H1 (cell line): ENCODE measurements at regions not wholly inside any gene's neighbourhood (a gene's known extent, or its start where the extent isn't known, plus 50 kb on each side); places are given as distances from the start of the nearest gene placed in this dataset.

Source experiments
- CTCF ChIA-PET: fragments of 300-600 bp; sonication (Branson Sonifier 250); formaldehyde crosslinking; loops from one replicate; lab custom pipeline; 2021; ENCODE audit not compliant: partially characterized antibody; lab: Charles Lee
- POLR2A ChIA-PET: fragments of 300-600 bp; sonication (Branson Sonifier 250); formaldehyde crosslinking; loops from one replicate; lab custom pipeline; 2021; ENCODE audit warnings: inconsistent platforms; ENCODE audit not compliant: partially characterized antibody; lab: Charles Lee
- DNase-seq, 2 experiments: peaks; one replicate each; pipeline versions ENCODE4 v3.0.0 to v3.0.0-alpha.2; 2010 to 2022; ENCODE audit warnings: low spot score in 2 of 2, low read depth in 1 of 2, mixed read lengths in 1 of 2
- FAIRE-seq: peaks from 2 replicates; lab custom pipeline; 2011; peaks lifted over from hg19 to GRCh38; lab: Jason Lieb, UNC
- H2AFZ ChIP-seq: 2 replicates; pipeline ENCODE4 v1.8.1; 2012; ENCODE audit warnings: low read length, inconsistent platforms
- H2AK5ac ChIP-seq: 2 replicates; pipeline ENCODE4 v1.6.1; 2013; ENCODE audit warnings: low read depth, low read length
- H2BK120ac ChIP-seq: replicated peaks from 2 replicates; pipeline ENCODE3; 2013; ENCODE audit warnings: low read depth, low read length, inconsistent platforms
- H2BK12ac ChIP-seq: 2 replicates; pipeline ENCODE4 v1.6.1; 2013; ENCODE audit warnings: low read depth, low read length
- H2BK15ac ChIP-seq: 2 replicates; pipeline ENCODE4 v1.6.1; 2013; ENCODE audit warnings: low read length
- H2BK20ac ChIP-seq: 2 replicates; pipeline ENCODE4 v1.6.1; 2013; ENCODE audit warnings: low read length
- H2BK5ac ChIP-seq: 2 replicates; pipeline ENCODE4 v1.6.1; 2013; ENCODE audit warnings: low read depth, low read length
- H3K14ac ChIP-seq: 2 replicates; pipeline ENCODE4 v1.6.1; 2013; ENCODE audit warnings: inconsistent platforms; ENCODE audit not compliant: insufficient read length
- H3K18ac ChIP-seq: 2 replicates; pipeline ENCODE4 v1.6.1; 2013; ENCODE audit warnings: low read length; ENCODE audit errors: extremely low read depth
- H3K23ac ChIP-seq: 2 replicates; pipeline ENCODE4 v1.6.1; 2013; ENCODE audit warnings: inconsistent platforms; ENCODE audit not compliant: insufficient read length
- H3K23me2 ChIP-seq: 2 replicates; pipeline ENCODE4 v1.6.1; 2013; ENCODE audit warnings: low read depth, low read length
- H3K27ac ChIP-seq: 2 replicates; pipeline ENCODE4 v1.6.1; 2011; ENCODE audit warnings: low read depth, low read length, inconsistent platforms
- H3K27me3 ChIP-seq, 4 experiments: replicated peaks in 1 of 4; 1 replicate in 1 of 4; 2 replicates in 3 of 4; pipeline versions ENCODE4 v1.6.1 to v1.8.1; 2011 to 2013; ENCODE audit warnings: low read length in 3 of 4, mild to moderate bottlenecking in 3 of 4, inconsistent platforms in 2 of 4, mixed read lengths in 2 of 4, moderate library complexity in 1 of 4; ENCODE audit not compliant: control insufficient read depth in 3 of 4, insufficient read depth in 3 of 4; ENCODE audit errors: extremely low read depth in 1 of 4
- H3K36me3 ChIP-seq, 4 experiments: 2 replicates each; pipeline versions ENCODE4 v1.6.1 to v1.8.1; 2011 to 2013; ENCODE audit warnings: mild to moderate bottlenecking in 4 of 4, low read length in 3 of 4, moderate library complexity in 2 of 4, control low read depth in 1 of 4, inconsistent platforms in 1 of 4; ENCODE audit not compliant: insufficient read depth in 4 of 4, control insufficient read depth in 2 of 4
- H3K4ac ChIP-seq: replicated peaks from 2 replicates; pipeline ENCODE3; 2013; ENCODE audit warnings: low read length, low read depth, mixed read lengths, inconsistent platforms; ENCODE audit not compliant: insufficient read length
- H3K4me1 ChIP-seq, 4 experiments: replicated peaks in 1 of 4; 1 replicate in 1 of 4; 2 replicates in 3 of 4; pipeline versions ENCODE4 v1.6.1 to v1.8.1; 2011 to 2013; ENCODE audit warnings: low read length in 3 of 4, inconsistent platforms in 2 of 4, mixed read lengths in 1 of 4; ENCODE audit not compliant: insufficient read depth in 4 of 4, control insufficient read depth in 3 of 4
- H3K4me2 ChIP-seq, 2 experiments: 2 replicates each; pipeline versions ENCODE4 v1.6.1 to v1.8.1; 2011 to 2013; ENCODE audit warnings: low read depth in 2 of 2, low read length in 2 of 2, control low read depth in 1 of 2, inconsistent platforms in 1 of 2, mild to moderate bottlenecking in 1 of 2; ENCODE audit not compliant: insufficient read depth in 1 of 2
- H3K4me3 ChIP-seq, 4 experiments: fragments of 200-600, 300-600 bp in 1 of 4; sonication (generic), shearing (Covaris generic), sonication (Bioruptor Twin) in 1 of 4; 2 replicates each; pipeline versions ENCODE4 v1.5.1 to v1.8.1; 2011 to 2016; ENCODE audit warnings: low read length in 4 of 4, low read depth in 3 of 4, control low read depth in 2 of 4, inconsistent platforms in 2 of 4, mild to moderate bottlenecking in 2 of 4, mixed read lengths in 1 of 4, moderate library complexity in 1 of 4; ENCODE audit not compliant: insufficient read depth in 2 of 4; ENCODE audit errors: extremely low read depth in 1 of 4
- H3K56ac ChIP-seq: replicated peaks from 2 replicates; pipeline ENCODE3; 2013; ENCODE audit warnings: low read depth, mild to moderate bottlenecking, mixed read lengths, low read length, inconsistent platforms; ENCODE audit not compliant: insufficient read length
- H3K79me1 ChIP-seq: 2 replicates; pipeline ENCODE4 v1.6.1; 2013; ENCODE audit warnings: low read depth, low read length, control low read depth
- H3K79me2 ChIP-seq, 2 experiments: 2 replicates each; pipeline versions ENCODE4 v1.6.1 to v1.8.1; 2012 to 2013; ENCODE audit warnings: low read length in 2 of 2, mild to moderate bottlenecking in 2 of 2, inconsistent platforms in 1 of 2; ENCODE audit not compliant: insufficient read depth in 2 of 2, control insufficient read depth in 1 of 2
- H3K9ac ChIP-seq, 4 experiments: replicated peaks in 1 of 4; 1 replicate in 1 of 4; 2 replicates in 3 of 4; pipeline versions ENCODE4 v1.6.1 to v1.8.1; 2011 to 2013; ENCODE audit warnings: low read depth in 3 of 4, low read length in 3 of 4, control low read depth in 2 of 4, mild to moderate bottlenecking in 2 of 4, moderate library complexity in 2 of 4, inconsistent platforms in 1 of 4; ENCODE audit errors: extremely low read depth in 1 of 4
- H3K9me3 ChIP-seq, 2 experiments: 2 replicates each; pipeline versions ENCODE4 v1.6.1 to v1.8.1; 2012 to 2013; ENCODE audit warnings: mild to moderate bottlenecking in 2 of 2, moderate library complexity in 2 of 2, control low read depth in 1 of 2, inconsistent platforms in 1 of 2, low read depth in 1 of 2, low read length in 1 of 2, mixed read lengths in 1 of 2; ENCODE audit not compliant: insufficient read depth in 2 of 2
- H4K20me1 ChIP-seq, 2 experiments: replicated peaks in 1 of 2; 2 replicates each; pipeline versions ENCODE3 to v1.8.1; 2011 to 2013; ENCODE audit warnings: inconsistent platforms in 2 of 2, low read length in 2 of 2, mild to moderate bottlenecking in 1 of 2; ENCODE audit not compliant: insufficient read depth in 2 of 2, control insufficient read depth in 1 of 2
- H4K5ac ChIP-seq: 2 replicates; pipeline ENCODE4 v1.6.1; 2013; ENCODE audit warnings: low read length, low read depth, mixed read lengths, inconsistent platforms; ENCODE audit not compliant: insufficient read length
- H4K8ac ChIP-seq: 2 replicates; pipeline ENCODE4 v1.8.0; 2013; ENCODE audit warnings: mild to moderate bottlenecking, moderate library complexity, low read length, inconsistent platforms; ENCODE audit not compliant: insufficient read depth; ENCODE audit errors: extremely low read depth
- H4K91ac ChIP-seq: replicated peaks from 2 replicates; pipeline ENCODE3; 2013; ENCODE audit warnings: low read length, mixed read lengths, inconsistent platforms; ENCODE audit not compliant: insufficient read length
- MAFK ChIP-seq: IDR thresholded peaks from 2 replicates; pipeline ENCODE4 v1.6.1; 2012; ENCODE audit warnings: low read depth, mild to moderate bottlenecking, improper control_type of control experiment, low read length
- RBBP5 ChIP-seq: IDR thresholded peaks from 2 replicates; pipeline ENCODE4 v1.7.1; 2012; ENCODE audit warnings: low read depth, mild to moderate bottlenecking, inconsistent platforms, low read length, moderate library complexity, borderline replicate concordance
- SUZ12 ChIP-seq: fragments of 200-600 bp; sonication (generic); IDR thresholded peaks from 2 replicates; pipeline ENCODE4 v1.6.1; 2012; ENCODE audit warnings: mild to moderate bottlenecking, inconsistent platforms, low read length, moderate library complexity, mixed read lengths

- CTCF ChIA-PET, result interaction anchor here (0.6 kb wide), 1 partner anchor 180 kb away, joined by 4 read pairs; no protein-coding TSS in a partner anchor
- no peak overlapping the region for H3K23ac ChIP-seq
- TF ChIP-seq SUZ12 (no peak), RBBP5 (no peak), MAFK (no peak)
These were observed 243.9 kb downstream of the TOMM20 start for GRCh38 chr1:234884701-234885100.

More at GRCh38 chr1:234884701-234885100, 243.9 kb downstream of the TOMM20 start:
- Histone ChIP-seq H3K9ac (no peak overlapping the region), H3K18ac (no peak overlapping the region), H3K56ac (no peak overlapping the region), H3K27me3 (no peaks in the 10 kb centered on the region; a peak in 2 of 7 replicates), H2AFZ (no peak overlapping the region), H4K91ac (no peak overlapping the region), H2BK15ac (no peak overlapping the region), H3K4me2 (no peak overlapping the region), H3K79me2 (no peaks in the 10 kb centered on the region), H3K9me3 (no peaks in the 10 kb centered on the region), H3K79me1 (no peaks in the 10 kb centered on the region), H3K23me2 (no peaks in the 10 kb centered on the region), H2AK5ac (no peak overlapping the region), H3K14ac (no peak overlapping the region), H2BK12ac (peak overlapping the region; percentile 39; the same call in 1 of the 2 replicates), H2BK120ac (no peak overlapping the region), H4K8ac (no peak overlapping the region), H3K36me3 (no peaks in the 10 kb centered on the region), H4K20me1 (no peaks in the 10 kb centered on the region), H3K27ac (no peak overlapping the region), H4K5ac (no peak overlapping the region), H3K4me1 (no peaks in the 10 kb centered on the region), H2BK5ac (no peak overlapping the region), H3K4ac (no peak overlapping the region), H2BK20ac (no peak overlapping the region), H3K4me3 (no peak overlapping the region)
- no peak for FAIRE-seq
- POLR2A ChIA-PET, result no interaction called here
- DNase-seq, result no peak
